PC-9 (cell line): ENCODE measurements at regions not wholly inside any gene's neighbourhood (a gene's known extent, or its start where the extent isn't known, plus 50 kb on each side); places are given as distances from the start of the nearest gene placed in this dataset.

Source experiments
- BruUV-seq: library from RNA; stranded (reverse); fragments of 400-500 nt; replicated peaks from 2 replicates; lab custom pipeline; 2021; lab: Mats Ljungman, UMichigan
- CTCF ChIA-PET: fragments of 300-600 bp; sonication (Branson Sonifier 250); formaldehyde crosslinking; loops from one replicate; lab custom pipeline; 2022; ENCODE audit warnings: antibody characterized with exemption; lab: Charles Lee
- POLR2A ChIA-PET: fragments of 300-600 bp; sonication (Branson Sonifier 250); formaldehyde crosslinking; loops from one replicate; lab custom pipeline; 2022; ENCODE audit warnings: antibody characterized with exemption; ENCODE audit not compliant: unreplicated experiment; lab: Charles Lee
- DNase-seq, 2 experiments: peaks; one replicate each; pipeline versions ENCODE4 v3.0.0 to v3.0.0-alpha.2; 2015 to 2022; ENCODE audit warnings: mixed read lengths in 1 of 2
- H2AFZ ChIP-seq: fragments of 200-600 bp; sonication (generic); 2 replicates; pipeline ENCODE4 v1.8.1; 2017; ENCODE audit warnings: antibody characterized with exemption
- H3F3A ChIP-seq: fragments of 200-600 bp; sonication (generic); 2 replicates; pipeline ENCODE4 v1.8.1; 2017; ENCODE audit warnings: antibody characterized with exemption, mild to moderate bottlenecking, low read depth; ENCODE audit not compliant: insufficient read depth
- H3K27ac ChIP-seq: fragments of 200-600 bp; sonication (generic); 2 replicates; pipeline ENCODE4 v1.6.1; 2016; ENCODE audit warnings: mixed run types
- H3K27me3 ChIP-seq: fragments of 200-600 bp; sonication (generic); 2 replicates; pipeline ENCODE4 v1.6.1; 2016; ENCODE audit warnings: low read depth, mixed run types; ENCODE audit not compliant: insufficient read depth
- H3K36me3 ChIP-seq: fragments of 200-600 bp; sonication (generic); 2 replicates; pipeline ENCODE4 v1.6.1; 2016; ENCODE audit warnings: low read depth, mixed run types
- H3K4me1 ChIP-seq: fragments of 200-600 bp; sonication (generic); replicated peaks from 2 replicates; pipeline ENCODE4 v1.6.1; 2016; ENCODE audit warnings: mixed run types; ENCODE audit not compliant: insufficient read depth
- H3K4me2 ChIP-seq: fragments of 200-600 bp; sonication (generic); 2 replicates; pipeline ENCODE4 v1.6.1; 2017; ENCODE audit warnings: mixed run types
- H3K4me3 ChIP-seq: fragments of 200-600 bp; sonication (generic); 2 replicates; pipeline ENCODE4 v1.6.1; 2016; ENCODE audit warnings: mixed run types
- H3K79me2 ChIP-seq: fragments of 200-600 bp; sonication (generic); 2 replicates; pipeline ENCODE4 v1.6.1; 2017; ENCODE audit warnings: low read depth, mixed run types
- H3K9me2 ChIP-seq: fragments of 200-600 bp; sonication (generic); 2 replicates; pipeline ENCODE4 v1.8.1; 2017; ENCODE audit warnings: mild to moderate bottlenecking; ENCODE audit not compliant: insufficient read depth
- H3K9me3 ChIP-seq: fragments of 200-600 bp; sonication (generic); 2 replicates; pipeline ENCODE4 v1.8.1; 2016; ENCODE audit warnings: low read depth; ENCODE audit not compliant: insufficient read depth
- H4K20me1 ChIP-seq: fragments of 200-600 bp; sonication (generic); 2 replicates; pipeline ENCODE4 v1.8.1; 2017; ENCODE audit not compliant: insufficient read depth
- EZH2 ChIP-seq: fragments of 200-600 bp; sonication (generic); IDR thresholded peaks from 2 replicates; pipeline ENCODE4 v1.8.0; 2017; ENCODE audit warnings: antibody characterized with exemption, low read depth
- intact Hi-C: fragments of 100-400 bp; cut with micrococcal nuclease; formaldehyde crosslinking; loops from one replicate; pipeline ENCODE4 v1.10.0; 2022; ENCODE audit not compliant: unreplicated experiment
- TF ChIP-seq, protein P1 (sequence below): fragments of 200-600 bp; sonication (generic); conservative IDR thresholded peaks from 2 replicates; pipeline ENCODE4 v1.6.1; 2017; ENCODE audit warnings: mixed run types, antibody characterized with exemption, mild to moderate bottlenecking, moderate library complexity

DNA sequence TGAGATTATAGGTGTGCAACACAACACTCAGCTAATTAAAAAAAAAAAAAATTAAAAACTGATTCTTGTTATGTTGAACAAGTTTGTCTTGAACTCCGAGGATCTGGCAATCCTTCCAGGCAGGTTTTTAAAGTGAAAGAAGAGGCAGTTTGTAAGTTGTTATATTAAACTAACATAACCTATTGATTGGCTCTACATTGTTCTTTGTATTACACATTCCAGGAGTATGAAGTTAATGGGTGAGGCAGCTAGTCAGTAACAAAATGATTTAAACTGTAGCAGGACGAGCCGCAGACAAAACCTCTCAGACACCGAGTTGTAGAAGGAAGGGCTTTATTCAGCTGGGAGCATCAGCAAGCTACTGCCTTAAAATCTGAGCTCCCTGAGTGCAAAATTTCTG is 1953.9 kb upstream of the CDH6 start:
- 0 out of 2 replicates have a peak, but pooled peaks cover 4% of the 10 kb centered on the region for H3K9me2 ChIP-seq
- no peaks in the 10 kb centered on the region for H3K36me3 ChIP-seq
- DNase-seq: no peak
- ChIA-PET CTCF (no interaction called here), POLR2A (no interaction called here)
- no peaks in the 10 kb centered on the region for H4K20me1 ChIP-seq
- no TSS peak for BruUV-seq
- H3K27me3 ChIP-seq: no peaks in the 10 kb centered on the region
- no peak overlapping the region for H3K27ac ChIP-seq
- H3F3A ChIP-seq: no peaks in the 10 kb centered on the region
- TF ChIP-seq, protein P1, sequence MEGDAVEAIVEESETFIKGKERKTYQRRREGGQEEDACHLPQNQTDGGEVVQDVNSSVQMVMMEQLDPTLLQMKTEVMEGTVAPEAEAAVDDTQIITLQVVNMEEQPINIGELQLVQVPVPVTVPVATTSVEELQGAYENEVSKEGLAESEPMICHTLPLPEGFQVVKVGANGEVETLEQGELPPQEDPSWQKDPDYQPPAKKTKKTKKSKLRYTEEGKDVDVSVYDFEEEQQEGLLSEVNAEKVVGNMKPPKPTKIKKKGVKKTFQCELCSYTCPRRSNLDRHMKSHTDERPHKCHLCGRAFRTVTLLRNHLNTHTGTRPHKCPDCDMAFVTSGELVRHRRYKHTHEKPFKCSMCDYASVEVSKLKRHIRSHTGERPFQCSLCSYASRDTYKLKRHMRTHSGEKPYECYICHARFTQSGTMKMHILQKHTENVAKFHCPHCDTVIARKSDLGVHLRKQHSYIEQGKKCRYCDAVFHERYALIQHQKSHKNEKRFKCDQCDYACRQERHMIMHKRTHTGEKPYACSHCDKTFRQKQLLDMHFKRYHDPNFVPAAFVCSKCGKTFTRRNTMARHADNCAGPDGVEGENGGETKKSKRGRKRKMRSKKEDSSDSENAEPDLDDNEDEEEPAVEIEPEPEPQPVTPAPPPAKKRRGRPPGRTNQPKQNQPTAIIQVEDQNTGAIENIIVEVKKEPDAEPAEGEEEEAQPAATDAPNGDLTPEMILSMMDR: no peak
- H3K4me3 ChIP-seq: no peak overlapping the region
- H2AFZ ChIP-seq: no peak overlapping the region
- intact Hi-C loops: no loop called here
- no peak overlapping the region for H3K4me2 ChIP-seq
- H3K4me1 ChIP-seq: no peaks in the 10 kb centered on the region
- H3K9me3 ChIP-seq: no peaks in the 10 kb centered on the region
- no peaks in the 10 kb centered on the region for H3K79me2 ChIP-seq

DNA sequence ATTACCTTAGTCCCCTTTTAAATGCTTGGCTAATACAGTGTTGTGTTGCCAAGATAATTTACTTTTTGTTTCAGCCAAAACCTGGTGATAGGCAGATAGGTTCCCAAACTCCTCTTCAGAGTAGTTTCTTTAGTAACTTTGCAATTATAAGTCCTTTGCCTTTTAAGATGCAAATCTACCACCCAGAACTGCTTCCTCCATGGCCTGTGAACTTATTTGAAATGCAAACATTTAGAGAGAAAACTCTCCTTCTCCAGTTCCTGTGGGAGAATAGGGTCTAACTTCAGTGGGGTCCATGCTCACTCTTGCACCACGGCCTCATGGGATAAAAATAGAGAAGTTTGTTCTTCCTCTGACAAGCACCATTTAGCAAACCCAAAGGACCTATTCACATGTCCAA is 1955.4 kb upstream of the CDH6 start:
- POLR2A ChIA-PET: no interaction called here

DNA sequence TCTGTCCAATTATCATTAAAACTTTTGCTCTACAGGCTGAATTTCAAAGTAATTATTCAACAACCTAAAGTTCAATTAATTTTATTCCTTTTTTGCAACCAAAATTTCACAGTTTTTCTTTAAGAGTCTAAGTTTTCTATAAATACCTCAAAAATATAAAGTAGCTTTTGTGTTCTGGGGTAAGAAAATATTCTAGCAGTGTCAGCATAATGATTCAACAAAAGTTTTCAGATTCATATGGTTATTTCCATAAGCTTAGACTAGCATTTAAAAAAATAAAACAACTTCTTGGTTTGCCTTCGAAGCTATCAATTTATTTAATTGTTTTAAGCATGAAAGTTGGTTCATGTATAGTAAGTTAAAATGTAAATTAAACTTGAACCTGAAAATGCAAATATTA is 1962.3 kb upstream of the CDH6 start:
- Histone ChIP-seq H3K4me1 (no peaks in the 10 kb centered on the region), H3K36me3 (no peaks in the 10 kb centered on the region), H3K9me3 (no peaks in the 10 kb centered on the region; the same call in 1 of the 2 replicates), H4K20me1 (no peaks in the 10 kb centered on the region), H3K9me2 (no peaks in the 10 kb centered on the region), H3K4me2 (no peak overlapping the region), H3F3A (no peaks in the 10 kb centered on the region), H2AFZ (no peak overlapping the region), H3K4me3 (no peak overlapping the region), H3K27me3 (no peaks in the 10 kb centered on the region), H3K27ac (no peak overlapping the region), H3K79me2 (no peaks in the 10 kb centered on the region)
- ChIA-PET POLR2A (no interaction called here), CTCF (no interaction called here)
- no TSS peak for BruUV-seq
- TF ChIP-seq, protein P1: no peak
- TF ChIP-seq EZH2: no peak
- intact Hi-C loops: no loop called here
- DNase-seq: no peak

More for the DNA sequence above, 1955.4 kb upstream of the CDH6 start:
- no peaks in the 10 kb centered on the region for H3F3A ChIP-seq
- H2AFZ ChIP-seq: no peak overlapping the region
- no TSS peak for BruUV-seq
- intact Hi-C loops: no loop called here
- H3K36me3 ChIP-seq: no peaks in the 10 kb centered on the region
- no peaks in the 10 kb centered on the region for H3K79me2 ChIP-seq
- no peak overlapping the region for H3K27ac ChIP-seq
- no peaks in the 10 kb centered on the region for H3K4me1 ChIP-seq
- no peak for DNase-seq
- no peaks in the 10 kb centered on the region for H3K27me3 ChIP-seq
- H3K9me3 ChIP-seq: no peaks in the 10 kb centered on the region; the same call in 1 of the 2 replicates
- H3K9me2 ChIP-seq: 0 out of 2 replicates have a peak, but pooled peaks cover 4% of the 10 kb centered on the region
- CTCF ChIA-PET: no interaction called here
- H3K4me3 ChIP-seq: no peak overlapping the region
- no peaks in the 10 kb centered on the region for H4K20me1 ChIP-seq
- TF ChIP-seq EZH2: no peak
- TF ChIP-seq, protein P1: no peak
- no peak overlapping the region for H3K4me2 ChIP-seq
